ENCODE measurements at regions not wholly inside any gene's neighbourhood (a gene's known extent, or its start where the extent isn't known, plus 50 kb on each side); places are given as distances from the start of the nearest gene placed in this dataset.

- TF ChIP-seq CTCF (IDR thresholded peaks at IDR 0.05; ENCODE audit: low read depth, low read length) (no peak), EZH2phosphoT487 (IDR thresholded peaks at IDR 0.05; ENCODE audit: low read depth) (no peak)
These were observed 287.2 kb downstream of the ETV1 start for GRCh38 chr7:13702251-13702650.

Data from OCI-LY3 (cell line).